ENCODE measurements at regions not wholly inside any gene's neighbourhood (a gene's known extent, or its start where the extent isn't known, plus 50 kb on each side); places are given as distances from the start of the nearest gene placed in this dataset.

GRCh38 chr18:43886341-43886740, 609.1 kb upstream of the SYT4 start:
- no peak for DNase-seq
- ATAC-seq: no peak
- intact Hi-C loops (cut with DNase I): no loop called here

GRCh38 chr18:43887491-43887890, 610.2 kb upstream of the SYT4 start:
- intact Hi-C loops (cut with DNase I): no loop called here
- ATAC-seq (no peak), DNase-seq (no peak)

GRCh38 chr18:43888598-43888997, 611.3 kb upstream of the SYT4 start:
- ATAC-seq (no peak), DNase-seq (no peak)
- intact Hi-C loops (cut with DNase I): no loop called here

DNA sequence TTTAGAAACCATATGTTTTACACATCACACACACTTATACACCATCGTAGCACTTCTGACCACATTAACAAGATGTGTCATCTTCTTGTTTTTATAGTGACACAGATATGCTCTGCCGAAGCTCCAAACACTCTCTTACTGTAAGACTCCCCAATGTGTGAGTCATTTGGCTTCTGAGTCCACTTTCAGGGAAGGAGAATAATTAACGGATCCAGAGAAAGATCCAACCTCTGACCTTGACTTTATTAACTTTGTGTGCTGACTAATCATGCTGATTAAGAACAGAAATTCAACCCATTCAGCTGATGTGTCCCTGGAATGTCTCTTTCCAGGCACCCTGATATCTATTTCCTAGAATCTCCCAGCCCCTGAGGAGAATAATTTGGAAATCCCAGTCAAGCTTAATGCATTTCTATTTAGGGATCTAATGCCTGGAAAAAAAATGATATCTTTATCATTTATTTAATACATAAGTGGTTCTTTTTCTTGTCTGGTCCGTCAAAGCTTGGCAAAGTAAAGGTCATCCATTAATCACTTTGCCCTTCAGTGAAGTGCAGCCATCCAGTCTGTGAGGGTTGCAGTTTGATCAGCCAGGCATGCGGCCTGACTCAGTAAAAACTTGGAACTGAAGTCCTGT, 615.8 kb upstream of the SYT4 start:
- ATAC-seq (peak; percentile 15 to 93), DNase-seq (no peak)
- intact Hi-C loops (cut with DNase I): no loop called here

- ATAC-seq (no peak), DNase-seq (no peak)
- intact Hi-C loops (cut with DNase I): no loop called here
Observed at GRCh38 chr18:43904209-43904837, 627.0 kb upstream of the SYT4 start.

- DNase-seq (no peak), ATAC-seq (no peak)
- intact Hi-C loops (cut with DNase I): no loop called here
Observed at GRCh38 chr18:43914018-43914417, 636.7 kb upstream of the SYT4 start.

GRCh38 chr18:43916984-43917383, 639.7 kb upstream of the SYT4 start:
- no peak for DNase-seq
- intact Hi-C loops (cut with DNase I): no loop called here
- ATAC-seq: no peak

GRCh38 chr18:43917520-43917919, 640.2 kb upstream of the SYT4 start:
- DNase-seq (no peak), ATAC-seq (no peak)
- intact Hi-C loops (cut with DNase I): no loop called here

DNA sequence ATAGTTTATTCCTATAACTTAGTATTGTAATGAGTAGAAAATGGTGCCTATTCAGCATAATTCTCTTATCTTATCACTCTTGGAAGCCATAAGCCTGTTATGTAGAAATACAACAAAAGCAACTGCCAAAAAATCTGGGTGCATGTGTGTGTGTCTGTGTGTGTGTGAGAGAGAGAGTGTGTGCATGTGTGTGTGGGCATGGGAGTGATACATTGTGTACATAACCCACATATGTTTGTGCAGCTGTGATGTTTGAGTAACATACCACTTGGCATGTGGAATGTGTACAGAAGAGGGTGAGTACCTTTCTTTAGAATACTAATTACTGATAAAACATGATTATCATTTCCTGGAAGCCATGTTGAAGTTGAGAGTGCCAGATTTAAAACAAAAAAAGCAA, 642.3 kb upstream of the SYT4 start:
- ATAC-seq (no peak), DNase-seq (no peak)

GRCh38 chr18:43931439-43931838, 654.1 kb upstream of the SYT4 start:
- intact Hi-C loops (cut with DNase I): no loop called here
- no peak for DNase-seq
- no peak for ATAC-seq

More for the DNA sequence above, 642.3 kb upstream of the SYT4 start:
- intact Hi-C loops (cut with DNase I): no loop called here

- DNase-seq: no peak
- intact Hi-C loops (cut with DNase I): no loop called here
- peak in 1 of 2 donors; percentile 27 for ATAC-seq
Observed at GRCh38 chr18:43932140-43932539, 654.9 kb upstream of the SYT4 start.

GRCh38 chr18:43933177-43933576, 655.9 kb upstream of the SYT4 start:
- intact Hi-C loops (cut with DNase I): no loop called here
- ATAC-seq (no peak), DNase-seq (no peak)

DNA sequence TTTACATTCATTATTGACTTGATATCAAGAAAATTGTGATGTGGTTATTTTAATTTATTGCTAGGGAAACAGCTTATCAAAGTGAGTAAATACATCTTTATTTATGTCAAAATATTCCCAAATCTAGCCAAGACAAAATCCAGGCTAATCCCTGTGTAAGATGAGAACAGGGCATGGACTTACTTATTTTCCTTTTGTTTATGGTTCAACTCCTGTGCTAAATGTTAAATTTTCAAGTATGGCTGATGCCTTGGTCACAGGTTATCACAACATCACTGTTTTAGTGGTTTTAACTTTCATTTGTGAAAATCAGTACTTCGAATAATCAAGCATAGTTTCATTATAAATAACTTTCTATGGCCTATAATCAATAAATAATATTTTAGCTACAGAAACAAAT, 657.0 kb upstream of the SYT4 start:
- intact Hi-C loops (cut with DNase I): no loop called here
- ATAC-seq: no peak
- no peak for DNase-seq

DNA sequence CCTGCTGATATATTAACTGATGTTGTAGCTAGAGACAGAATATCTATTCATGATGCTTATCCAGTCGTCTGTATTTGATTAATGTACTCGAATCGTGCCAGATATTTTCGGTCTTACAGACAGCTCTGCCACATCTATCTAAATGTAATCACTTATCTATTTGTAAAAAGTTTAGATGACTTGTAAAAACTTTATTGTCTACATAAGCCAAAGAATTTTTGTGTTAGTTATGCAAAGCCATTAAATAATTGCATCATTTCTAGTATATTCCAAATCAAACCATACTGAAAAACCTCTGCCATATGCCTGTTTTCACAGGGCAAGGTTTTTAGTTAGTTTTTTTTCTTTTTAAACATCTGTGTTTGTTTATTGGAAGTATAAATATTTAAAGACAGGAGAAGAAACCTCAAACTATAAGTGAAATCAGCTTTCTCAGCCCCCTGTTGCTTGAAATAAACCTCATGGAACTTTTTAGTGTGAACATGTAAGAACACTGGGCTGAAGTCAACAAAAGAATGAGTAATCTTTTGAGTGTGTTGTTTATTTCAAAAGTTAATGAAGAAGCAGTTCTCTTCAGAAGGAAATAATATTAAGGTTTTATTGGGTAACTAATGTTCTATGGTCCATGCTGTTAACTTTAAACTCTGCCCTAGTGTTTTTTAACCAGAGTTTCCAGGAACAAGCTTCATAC, 657.6 kb upstream of the SYT4 start:
- intact Hi-C loops (cut with DNase I): no loop called here
- DNase-seq (no peak), ATAC-seq (no peak)

- ATAC-seq (no peak), DNase-seq (no peak)
- intact Hi-C loops (cut with DNase I): no loop called here
Observed at GRCh38 chr18:43936176-43936575, 658.9 kb upstream of the SYT4 start.

DNA sequence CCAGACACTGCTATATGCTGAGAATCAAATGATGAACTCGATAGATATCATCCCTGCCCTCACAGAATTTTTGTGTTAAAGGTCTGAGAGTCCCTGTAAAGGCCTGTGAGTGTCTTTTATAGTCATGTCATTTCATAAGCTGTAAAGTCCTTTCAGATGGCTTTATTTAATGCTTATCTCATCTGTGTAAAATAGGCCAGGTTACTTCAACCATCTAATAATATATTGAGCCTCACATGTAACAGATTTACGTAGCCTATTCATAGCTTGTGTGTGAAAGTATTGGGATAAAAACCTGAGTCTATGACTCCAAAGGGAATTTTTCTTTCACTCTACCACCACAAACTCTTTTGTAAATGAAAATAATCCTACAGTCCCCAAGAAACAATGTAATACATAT, 672.0 kb upstream of the SYT4 start:
- no peak for DNase-seq
- intact Hi-C loops (cut with DNase I): no loop called here
- no peak for ATAC-seq

DNA sequence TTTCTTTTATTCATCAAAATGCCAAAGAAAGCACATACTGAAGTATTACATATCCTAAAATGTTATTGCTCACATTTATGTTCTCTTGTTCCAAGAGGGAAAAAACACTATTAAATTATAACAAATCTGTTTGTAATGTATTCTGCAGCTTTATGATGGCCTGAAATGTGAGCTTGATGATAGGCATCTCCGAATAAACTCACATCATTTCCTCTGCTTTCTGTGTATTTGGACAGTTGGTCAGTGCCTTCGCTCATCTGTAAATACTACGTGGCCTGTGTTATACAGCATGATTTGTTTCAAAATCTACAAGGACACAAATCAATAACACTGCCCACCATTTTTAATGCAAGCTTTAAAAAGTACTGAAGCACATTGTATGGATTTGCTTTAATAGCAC, 672.8 kb upstream of the SYT4 start:
- intact Hi-C loops (cut with DNase I): no loop called here
- DNase-seq (no peak), ATAC-seq (no peak)

DNA sequence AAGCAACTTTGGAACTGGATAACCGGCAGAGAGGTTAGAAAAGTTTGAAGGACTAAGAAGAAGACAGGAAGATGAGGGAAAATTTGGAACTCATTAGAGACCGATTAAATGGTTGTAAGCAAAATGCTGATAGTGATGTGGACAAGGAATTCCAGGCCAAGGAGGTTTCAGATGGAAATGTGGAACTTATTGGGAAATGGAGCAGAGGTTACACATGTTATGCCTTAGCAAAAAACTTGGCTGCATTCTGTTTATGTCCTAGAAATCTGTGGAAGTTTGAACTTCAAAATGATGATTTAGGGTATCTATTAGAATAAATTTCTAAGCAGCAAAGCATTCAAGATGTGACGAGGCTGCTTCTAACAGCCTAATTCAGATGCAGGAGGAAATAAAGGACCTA, 675.1 kb upstream of the SYT4 start:
- DNase-seq: no peak
- ATAC-seq: no peak
- intact Hi-C loops (cut with DNase I): no loop called here

DNA sequence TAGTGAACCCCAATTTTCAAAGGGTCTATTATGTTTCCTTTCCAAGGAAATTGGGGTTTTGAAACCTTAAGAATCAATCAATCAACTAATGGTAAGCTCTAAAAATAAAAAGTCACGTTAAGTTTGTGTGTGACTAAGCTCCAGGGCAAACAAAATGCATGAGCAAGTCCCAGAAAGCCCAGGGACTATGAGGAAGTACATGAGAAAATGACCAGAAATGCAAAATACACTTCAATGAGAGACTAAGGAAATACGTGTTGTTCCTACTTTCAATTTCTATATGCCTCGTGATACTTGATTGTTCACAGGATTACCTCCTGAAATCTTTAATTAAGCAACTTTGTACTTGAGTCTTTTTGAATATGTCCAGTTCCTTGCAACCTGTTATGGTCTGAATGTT, 684.4 kb upstream of the SYT4 start:
- ATAC-seq: no peak
- DNase-seq: no peak
- intact Hi-C loops (cut with DNase I): no loop called here

DNA sequence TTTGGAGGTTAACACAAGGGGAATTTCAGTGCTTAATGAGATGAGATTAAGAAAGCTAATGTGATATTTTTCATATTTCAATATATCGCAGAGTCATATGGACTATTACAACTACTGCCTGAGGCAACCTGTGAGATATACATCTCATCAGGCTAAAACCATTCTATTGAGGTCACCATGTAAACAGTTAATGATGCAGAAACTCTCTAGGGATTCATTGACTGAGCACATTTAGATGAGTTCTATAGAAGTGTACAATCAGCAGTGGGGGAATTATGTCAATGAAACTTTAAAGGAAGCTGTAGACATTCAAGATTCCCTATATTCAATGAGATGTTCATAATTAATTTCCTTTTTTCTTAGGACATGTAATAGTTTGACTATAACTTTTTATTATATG, 687.4 kb upstream of the SYT4 start:
- intact Hi-C loops (cut with DNase I): no loop called here
- DNase-seq: no peak
- ATAC-seq: no peak

- ATAC-seq (no peak), DNase-seq (no peak)
- intact Hi-C loops (cut with DNase I): no loop called here
Observed at GRCh38 chr18:43965691-43966090, 688.4 kb upstream of the SYT4 start.
